HEK293 (cell line): ENCODE measurements at regions not wholly inside any gene's neighbourhood (a gene's known extent, or its start where the extent isn't known, plus 50 kb on each side); places are given as distances from the start of the nearest gene placed in this dataset.

Experiments used
- CTCF ChIA-PET: fragments of 350-600 bp; formaldehyde crosslinking; extraction: SDS; loops from one replicate; lab custom pipeline; 2021; ENCODE audit warnings: antibody characterized with exemption; lab: Yijun Ruan, JAX
- POLR2A ChIA-PET: fragments of 300-600 bp; formaldehyde crosslinking; extraction: SDS; loops from one replicate; lab custom pipeline; 2020; ENCODE audit warnings: antibody characterized with exemption, inconsistent platforms; lab: Yijun Ruan, JAX
- H3K27ac ChIP-seq: fragments of 200-500 bp; sonication (Bioruptor generic); 2 replicates; pipeline ENCODE4 v1.5.1; 2014; ENCODE audit warnings: low read depth, low read length, control low read depth, inconsistent platforms; ENCODE audit errors: extremely low read depth
- H3K36me3 ChIP-seq, 2 experiments: fragments of 200-500 bp in 1 of 2; sonication (Bioruptor generic) in 1 of 2; 1 replicate in 1 of 2; 2 replicates in 1 of 2; pipeline ENCODE4 v1.5.1; 2014 to 2017; ENCODE audit warnings: inconsistent platforms in 2 of 2, low read length in 2 of 2; ENCODE audit not compliant: control insufficient read depth in 2 of 2, insufficient read depth in 1 of 2
- H3K4me1 ChIP-seq: fragments of 200-500 bp; sonication (Bioruptor generic); 2 replicates; pipeline ENCODE4 v1.5.1; 2014; ENCODE audit warnings: mild to moderate bottlenecking, low read length, inconsistent platforms; ENCODE audit not compliant: control insufficient read depth, insufficient read depth
- H3K4me3 ChIP-seq: 2 replicates; pipeline ENCODE4 v1.5.1; 2011; ENCODE audit warnings: low read depth, mild to moderate bottlenecking, control low read depth, low read length, moderate library complexity
- H3K9me3 ChIP-seq: fragments of 200-500 bp; sonication (Bioruptor generic); 2 replicates; pipeline ENCODE4 v1.5.1; 2014; ENCODE audit warnings: low read depth, low read length, inconsistent platforms; ENCODE audit not compliant: control insufficient read depth, insufficient read depth
- BCL11B ChIP-seq: fragments of 450-650 bp; formaldehyde crosslinking; IDR thresholded peaks from 2 replicates; pipeline ENCODE4 v1.5.1; 2016; ENCODE audit warnings: low read depth, missing biosample characterization, missing genetic modification characterization
- EGR2 ChIP-seq: fragments of 450-650 bp; formaldehyde crosslinking; IDR thresholded peaks from 2 replicates; pipeline ENCODE4 v1.5.1; 2016; ENCODE audit warnings: low read depth, missing biosample characterization, missing genetic modification characterization
- SP2 ChIP-seq: fragments of 450-650 bp; formaldehyde crosslinking; IDR thresholded peaks from 2 replicates; pipeline ENCODE4 v1.5.1; 2016; ENCODE audit warnings: missing biosample characterization, missing genetic modification characterization
- ZNF10 ChIP-seq: fragments of 450-650 bp; formaldehyde crosslinking; IDR thresholded peaks from 2 replicates; pipeline ENCODE4 v1.5.1; 2017; ENCODE audit warnings: missing biosample characterization, missing genetic modification characterization
- ZNF112 ChIP-seq: fragments of 450-650 bp; formaldehyde crosslinking; IDR thresholded peaks from 2 replicates; pipeline ENCODE4 v1.5.0; 2017; ENCODE audit warnings: missing biosample characterization, missing genetic modification characterization
- ZNF140 ChIP-seq: fragments of 450-650 bp; formaldehyde crosslinking; IDR thresholded peaks from 2 replicates; pipeline ENCODE4 v1.5.1; 2016; ENCODE audit warnings: missing biosample characterization, missing genetic modification characterization
- ZNF223 ChIP-seq: fragments of 450-650 bp; formaldehyde crosslinking; IDR thresholded peaks from 2 replicates; pipeline ENCODE4 v1.5.1; 2016; ENCODE audit warnings: missing biosample characterization, missing genetic modification characterization
- ZNF544 ChIP-seq: fragments of 450-650 bp; formaldehyde crosslinking; IDR thresholded peaks from 2 replicates; pipeline ENCODE4 v1.5.0; 2017; ENCODE audit warnings: missing biosample characterization, missing genetic modification characterization
- ZNF654 ChIP-seq: fragments of 450-650 bp; formaldehyde crosslinking; IDR thresholded peaks from 2 replicates; pipeline ENCODE4 v1.5.1; 2016; ENCODE audit warnings: low read depth, missing biosample characterization, missing genetic modification characterization
- ZXDB ChIP-seq: fragments of 450-650 bp; formaldehyde crosslinking; IDR thresholded peaks from 2 replicates; pipeline ENCODE4 v1.5.1; 2016; ENCODE audit warnings: missing biosample characterization, missing genetic modification characterization
- TF ChIP-seq, protein P1 (sequence below): fragments of 450-650 bp; formaldehyde crosslinking; IDR thresholded peaks from 2 replicates; pipeline ENCODE4 v1.5.1; 2016; ENCODE audit warnings: missing biosample characterization, missing genetic modification characterization
- TF ChIP-seq, protein P2 (sequence below): fragments of 450-650 bp; formaldehyde crosslinking; IDR thresholded peaks from 2 replicates; pipeline ENCODE4 v1.5.1; 2016; ENCODE audit warnings: missing biosample characterization, missing genetic modification characterization

DNA sequence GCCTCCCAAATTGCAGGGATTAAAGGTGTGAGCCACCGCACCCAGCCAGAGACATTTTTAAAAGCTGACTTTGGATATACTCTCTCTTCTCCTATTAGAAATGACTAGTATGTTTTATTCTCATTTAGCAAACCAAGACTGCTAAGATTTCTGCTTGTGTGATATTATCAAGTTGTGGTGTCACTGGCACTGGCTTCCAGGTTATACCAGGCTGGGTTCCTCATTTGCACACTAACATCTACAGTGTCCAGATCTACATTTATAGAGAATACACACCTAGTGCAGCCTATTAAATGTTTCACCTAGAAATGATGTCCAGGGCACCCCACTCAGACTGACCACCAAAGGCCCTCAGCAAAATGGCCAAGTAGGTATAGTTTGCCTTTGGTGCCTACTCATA lies 49.9 kb upstream of the FOXN2 start:
- H3K4me1 ChIP-seq: no peaks in the 10 kb centered on the region
- no peaks in the 10 kb centered on the region for H3K36me3 ChIP-seq
- ChIA-PET POLR2A (no interaction called here), CTCF (no interaction called here)
- H3K4me3 ChIP-seq: no peak overlapping the region
- H3K9me3 ChIP-seq: no peaks in the 10 kb centered on the region
- no peak overlapping the region for H3K27ac ChIP-seq
- TF ChIP-seq ZXDB (tag by site-specific recombination) (no peak), ZNF10 (tag by site-specific recombination) (no peak), ZNF654 (no peak), EGR2 (tag by site-specific recombination) (no peak), ZNF140 (no peak), ZNF544 (tag by site-specific recombination) (no peak), SP2 (tag by site-specific recombination) (no peak), ZNF112 (tag by site-specific recombination) (no peak), BCL11B (tag by site-specific recombination) (no peak), ZNF223 (tag by site-specific recombination) (no peak)
- TF ChIP-seq, protein P1, sequence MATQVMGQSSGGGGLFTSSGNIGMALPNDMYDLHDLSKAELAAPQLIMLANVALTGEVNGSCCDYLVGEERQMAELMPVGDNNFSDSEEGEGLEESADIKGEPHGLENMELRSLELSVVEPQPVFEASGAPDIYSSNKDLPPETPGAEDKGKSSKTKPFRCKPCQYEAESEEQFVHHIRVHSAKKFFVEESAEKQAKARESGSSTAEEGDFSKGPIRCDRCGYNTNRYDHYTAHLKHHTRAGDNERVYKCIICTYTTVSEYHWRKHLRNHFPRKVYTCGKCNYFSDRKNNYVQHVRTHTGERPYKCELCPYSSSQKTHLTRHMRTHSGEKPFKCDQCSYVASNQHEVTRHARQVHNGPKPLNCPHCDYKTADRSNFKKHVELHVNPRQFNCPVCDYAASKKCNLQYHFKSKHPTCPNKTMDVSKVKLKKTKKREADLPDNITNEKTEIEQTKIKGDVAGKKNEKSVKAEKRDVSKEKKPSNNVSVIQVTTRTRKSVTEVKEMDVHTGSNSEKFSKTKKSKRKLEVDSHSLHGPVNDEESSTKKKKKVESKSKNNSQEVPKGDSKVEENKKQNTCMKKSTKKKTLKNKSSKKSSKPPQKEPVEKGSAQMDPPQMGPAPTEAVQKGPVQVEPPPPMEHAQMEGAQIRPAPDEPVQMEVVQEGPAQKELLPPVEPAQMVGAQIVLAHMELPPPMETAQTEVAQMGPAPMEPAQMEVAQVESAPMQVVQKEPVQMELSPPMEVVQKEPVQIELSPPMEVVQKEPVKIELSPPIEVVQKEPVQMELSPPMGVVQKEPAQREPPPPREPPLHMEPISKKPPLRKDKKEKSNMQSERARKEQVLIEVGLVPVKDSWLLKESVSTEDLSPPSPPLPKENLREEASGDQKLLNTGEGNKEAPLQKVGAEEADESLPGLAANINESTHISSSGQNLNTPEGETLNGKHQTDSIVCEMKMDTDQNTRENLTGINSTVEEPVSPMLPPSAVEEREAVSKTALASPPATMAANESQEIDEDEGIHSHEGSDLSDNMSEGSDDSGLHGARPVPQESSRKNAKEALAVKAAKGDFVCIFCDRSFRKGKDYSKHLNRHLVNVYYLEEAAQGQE (tag by site-specific recombination): no peak
- TF ChIP-seq, protein P2, sequence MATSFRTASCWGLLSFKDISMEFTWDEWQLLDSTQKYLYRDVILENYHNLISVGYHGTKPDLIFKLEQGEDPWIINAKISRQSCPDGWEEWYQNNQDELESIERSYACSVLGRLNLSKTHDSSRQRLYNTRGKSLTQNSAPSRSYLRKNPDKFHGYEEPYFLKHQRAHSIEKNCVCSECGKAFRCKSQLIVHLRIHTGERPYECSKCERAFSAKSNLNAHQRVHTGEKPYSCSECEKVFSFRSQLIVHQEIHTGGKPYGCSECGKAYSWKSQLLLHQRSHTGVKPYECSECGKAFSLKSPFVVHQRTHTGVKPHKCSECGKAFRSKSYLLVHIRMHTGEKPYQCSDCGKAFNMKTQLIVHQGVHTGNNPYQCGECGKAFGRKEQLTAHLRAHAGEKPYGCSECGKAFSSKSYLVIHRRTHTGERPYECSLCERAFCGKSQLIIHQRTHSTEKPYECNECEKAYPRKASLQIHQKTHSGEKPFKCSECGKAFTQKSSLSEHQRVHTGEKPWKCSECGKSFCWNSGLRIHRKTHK (tag by site-specific recombination): no peak
